H4 (cell line): ENCODE measurements at regions not wholly inside any gene's neighbourhood (a gene's known extent, or its start where the extent isn't known, plus 50 kb on each side); places are given as distances from the start of the nearest gene placed in this dataset.
"Not testable (repeated sequence)": the region's sequence is repeated elsewhere in the genome, so short reads cannot be mapped to it uniquely, and the experiment has no call there.

Source experiments
- DNase-seq: peaks from one replicate; pipeline ENCODE4 v3.0.0-alpha.2; 2015; ENCODE audit warnings: low spot score

DNA sequence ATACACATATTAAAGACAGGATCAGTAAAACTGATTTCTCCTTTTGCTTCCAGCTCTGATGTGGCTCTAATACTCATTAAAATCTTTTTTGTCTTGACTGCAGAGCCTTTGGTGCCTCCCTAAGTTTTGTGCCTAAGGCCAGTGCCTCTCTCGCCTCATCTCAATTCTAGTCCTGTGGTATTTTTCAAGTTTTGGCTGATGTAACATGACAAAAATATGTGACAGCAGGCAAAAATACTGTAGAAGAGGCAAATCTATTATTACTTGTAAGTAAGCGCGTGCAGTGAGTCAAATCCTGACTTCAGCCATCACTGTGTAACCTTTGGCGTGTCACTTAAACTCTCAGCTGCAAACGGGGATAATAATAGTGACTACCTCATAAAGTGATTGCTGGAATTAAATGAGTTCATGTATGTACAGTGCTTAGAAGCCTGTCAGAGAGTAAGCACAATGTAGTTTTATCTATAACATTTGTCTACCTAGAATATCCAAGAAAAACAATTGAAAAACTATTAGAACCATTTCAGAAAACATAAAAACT, 74.0 kb downstream of the MAB21L3 start:
- DNase-seq, result no peak

DNA sequence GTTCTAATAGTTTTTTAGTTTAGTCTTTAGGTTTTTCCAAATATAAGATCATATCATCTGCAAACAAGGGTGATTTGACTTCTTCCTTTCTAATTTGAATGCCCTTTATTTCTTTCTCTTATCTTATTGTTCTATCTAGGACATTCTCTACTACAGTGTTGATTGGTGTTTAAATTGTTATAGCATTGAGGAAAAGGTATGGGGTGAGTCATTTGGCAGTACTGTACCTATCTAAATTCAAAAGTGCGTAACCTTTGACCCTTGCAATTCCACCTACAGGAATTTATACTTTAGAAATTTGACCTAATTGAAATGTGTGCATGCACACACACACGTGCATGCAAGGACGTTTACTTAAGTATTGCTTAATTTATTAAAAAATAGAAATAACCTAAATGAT, 78.3 kb downstream of the MAB21L3 start:
- DNase-seq, result no peak

DNA sequence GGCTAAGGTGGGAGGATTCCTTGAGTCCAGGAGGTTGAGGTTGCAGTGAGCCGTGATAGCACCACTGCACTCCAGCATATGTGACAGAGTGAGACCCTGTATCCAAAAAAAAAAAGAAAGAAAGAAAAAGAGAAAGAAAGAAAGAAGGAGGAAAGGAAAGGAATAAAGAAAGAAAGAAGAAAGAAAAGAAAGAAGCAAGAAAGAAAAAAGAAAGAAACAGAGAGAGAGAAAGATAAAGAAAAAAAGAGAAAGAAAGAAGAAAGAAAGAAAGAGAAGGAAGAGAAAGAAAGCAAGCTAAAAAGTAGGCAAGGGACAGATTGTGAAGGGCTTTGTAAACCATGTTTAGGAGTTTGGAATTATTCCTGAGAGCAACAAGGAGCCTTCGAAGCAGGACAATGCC, 80.1 kb downstream of the MAB21L3 start:
- DNase-seq, result no peak

DNA sequence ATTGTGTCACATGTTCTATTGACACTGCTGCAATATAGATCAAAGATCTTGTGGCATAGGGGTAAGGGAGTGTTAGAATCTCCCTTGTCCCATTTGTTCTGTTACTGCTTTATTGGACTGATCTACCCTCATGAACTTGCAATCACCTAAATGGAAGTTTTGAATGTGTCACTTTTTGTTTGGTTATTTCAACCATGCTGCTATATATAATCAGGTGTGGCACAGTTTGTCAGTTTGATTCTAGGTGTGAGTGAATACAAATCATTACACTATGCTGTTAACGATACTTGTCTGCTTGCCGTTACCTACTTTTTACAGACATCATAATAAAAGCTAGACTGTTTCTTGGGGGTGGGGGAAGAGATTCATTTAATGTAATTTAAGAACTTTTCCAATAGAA, 82.6 kb downstream of the MAB21L3 start:
- no peak for DNase-seq

DNA sequence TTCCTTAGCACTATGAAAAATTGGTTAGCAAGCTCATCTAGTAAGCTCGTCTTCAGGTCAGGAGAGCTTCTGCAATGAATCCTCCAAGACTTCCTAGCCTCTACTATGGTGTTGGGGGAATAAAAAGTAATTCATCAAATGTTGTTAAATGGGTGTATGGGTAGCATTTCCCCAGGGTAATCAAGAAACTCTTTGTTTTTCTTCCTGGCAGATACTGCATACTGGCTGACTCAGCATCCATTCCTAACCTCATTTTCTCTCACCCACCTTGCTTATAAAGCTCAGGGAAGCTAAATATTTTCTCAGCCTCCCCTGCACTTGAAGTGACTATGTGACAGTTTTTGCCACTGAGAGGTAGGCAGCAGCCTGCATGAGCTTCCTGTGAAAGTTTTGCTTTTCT, 83.4 kb downstream of the MAB21L3 start:
- DNase-seq, result no peak

DNA sequence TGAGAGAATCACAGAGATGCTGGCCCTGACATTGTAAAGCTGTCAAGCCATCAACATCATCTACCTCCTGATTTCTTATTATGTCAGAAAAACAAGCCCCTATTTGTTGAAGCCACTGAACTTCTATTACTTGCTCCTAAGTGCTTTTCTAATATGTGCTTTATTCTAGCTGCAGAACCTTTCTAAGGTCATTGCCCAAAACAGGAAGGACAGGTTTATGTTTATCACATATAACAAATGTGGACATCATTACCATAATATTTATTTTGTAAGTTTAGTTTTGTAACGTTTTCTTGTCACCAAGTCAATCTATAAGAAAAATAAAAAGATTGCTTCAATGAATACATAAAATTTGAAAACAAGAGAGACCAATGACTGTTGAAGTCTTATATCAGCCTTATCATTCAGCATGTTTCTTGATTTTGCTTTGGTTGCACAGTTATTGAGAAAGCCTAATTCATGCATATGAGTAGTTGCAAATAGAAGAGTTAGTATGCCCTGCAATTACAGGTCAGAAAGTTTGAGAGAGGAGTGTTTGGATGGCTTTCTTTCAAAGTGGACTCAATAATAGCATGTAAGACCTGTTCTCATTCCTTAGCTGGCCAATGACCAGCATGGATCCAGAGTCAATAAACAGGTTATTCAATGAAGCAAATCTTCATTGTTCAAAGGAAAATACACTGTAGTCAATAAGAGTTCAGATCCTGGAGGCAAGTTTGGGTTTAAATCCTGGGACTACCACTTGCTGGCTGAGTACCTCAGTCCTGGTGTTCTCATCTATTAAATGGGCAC, 84.1 kb downstream of the MAB21L3 start:
- DNase-seq, result no peak

DNA sequence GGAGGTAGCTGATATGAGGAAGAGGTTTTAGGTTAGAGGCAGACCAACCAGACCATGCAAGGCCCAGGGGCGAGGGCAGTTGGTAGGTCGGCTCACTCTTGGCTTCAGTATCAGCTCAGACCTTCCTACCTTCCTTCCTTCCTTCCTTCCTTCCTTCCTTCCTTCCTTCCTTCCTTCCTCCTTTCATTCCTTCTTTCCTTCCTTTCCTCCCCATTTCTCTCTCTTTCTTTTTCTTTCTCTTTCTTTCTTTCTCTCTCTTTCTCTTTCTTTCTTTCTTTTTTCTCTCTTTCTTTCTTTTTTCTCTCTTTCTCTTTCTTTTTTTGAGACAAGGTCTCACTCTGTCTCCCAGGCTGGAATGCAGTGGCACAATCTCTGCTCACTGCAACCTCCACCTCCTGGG, 89.1 kb downstream of the MAB21L3 start:
- DNase-seq, result not testable (repeated sequence)

DNA sequence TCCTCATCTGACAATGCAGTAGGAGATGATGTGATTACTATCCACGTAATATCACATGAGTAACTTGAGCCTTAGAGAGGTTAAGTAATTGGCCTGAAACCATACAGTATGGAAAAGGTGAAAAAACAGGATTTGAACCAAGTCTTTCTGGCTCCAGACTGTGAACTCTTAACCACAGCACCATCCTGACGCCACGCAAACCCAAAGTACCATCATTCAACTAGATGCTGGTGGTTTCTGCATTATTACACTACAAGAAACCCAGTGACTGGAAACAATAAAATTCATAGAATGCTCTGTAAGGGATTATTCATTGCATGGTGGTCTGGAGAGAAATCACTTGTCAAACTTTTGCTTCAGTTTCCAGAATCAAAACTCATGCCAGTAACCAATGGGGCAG, 90.7 kb downstream of the MAB21L3 start:
- no peak for DNase-seq

DNA sequence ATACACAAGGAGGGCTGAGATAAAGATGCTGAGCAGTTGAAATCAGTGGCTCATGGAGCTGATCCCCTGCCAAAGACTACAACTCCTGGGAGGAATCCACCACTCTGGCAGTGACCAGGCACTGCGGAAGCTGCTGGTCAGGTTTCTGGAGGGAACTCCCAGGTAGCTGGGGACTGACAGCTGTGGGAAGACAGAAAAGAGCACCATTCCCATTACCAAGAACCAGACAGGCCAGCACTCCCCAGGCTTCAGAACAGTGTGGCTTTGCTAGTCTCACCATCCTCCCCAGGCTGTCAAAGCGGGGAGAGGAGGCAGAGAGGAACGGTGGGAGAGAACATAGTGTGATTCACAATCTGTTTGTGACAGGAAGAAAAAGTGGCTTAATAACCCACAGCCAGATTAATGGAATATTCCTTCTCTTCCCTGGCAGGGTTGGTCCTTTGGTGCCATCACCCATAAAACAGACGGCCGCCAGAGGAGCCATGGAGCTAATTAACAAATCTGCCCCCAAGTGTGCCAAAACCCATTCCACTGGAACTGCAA, 92.1 kb downstream of the MAB21L3 start:
- no peak for DNase-seq

DNA sequence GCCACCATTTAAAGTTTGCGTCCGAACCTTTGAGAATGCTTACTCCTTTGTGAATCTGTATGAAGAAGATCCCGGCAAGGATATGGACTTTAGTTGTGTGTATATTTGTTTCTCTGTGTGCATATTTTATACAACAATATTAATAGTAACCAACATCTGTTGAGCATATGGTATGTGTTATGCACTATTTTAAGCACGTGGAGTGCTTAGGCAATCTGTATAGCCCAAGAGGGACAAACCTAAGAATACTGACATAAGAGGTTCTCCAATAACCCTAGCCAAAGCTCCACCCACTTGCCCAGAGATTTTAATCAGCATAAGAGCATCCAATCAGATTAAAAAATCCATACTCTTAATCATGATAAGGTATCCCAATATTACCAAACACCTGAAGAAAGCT, 92.7 kb downstream of the MAB21L3 start:
- no peak for DNase-seq

DNA sequence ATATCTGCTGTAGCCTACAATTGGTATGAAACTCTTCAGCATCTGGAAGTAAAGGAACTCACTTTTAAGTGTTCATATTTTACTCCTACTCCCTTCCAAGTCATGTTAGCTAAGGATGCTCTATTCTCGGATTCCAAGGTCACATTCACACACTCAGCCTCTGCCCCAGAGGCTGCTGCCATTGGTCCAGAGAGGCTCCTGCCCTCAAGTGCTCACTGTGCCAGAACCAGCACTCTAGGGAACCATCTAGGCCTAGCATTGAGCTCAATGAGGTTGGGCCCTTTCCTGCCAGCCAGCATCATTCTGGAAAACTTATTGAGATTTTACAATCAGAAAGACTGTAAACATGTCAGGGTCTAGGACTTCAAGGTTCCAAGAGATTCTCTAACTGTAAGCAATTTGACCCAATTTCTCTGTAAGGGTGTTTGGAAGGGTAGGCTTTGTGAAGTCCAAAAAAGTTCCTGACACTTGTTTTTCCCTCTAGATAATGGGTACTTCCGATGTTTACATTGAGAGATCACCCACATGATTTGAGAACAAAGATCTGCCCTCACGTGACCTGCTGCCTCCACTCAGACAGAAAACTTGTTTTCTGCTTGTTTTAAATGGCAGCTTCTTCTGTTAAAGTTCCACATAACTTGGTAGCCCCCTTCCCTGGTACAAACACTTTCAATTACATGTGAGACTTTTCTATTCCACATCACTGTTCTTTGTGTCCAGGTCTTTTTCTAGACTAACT, 94.9 kb downstream of the MAB21L3 start:
- DNase-seq, result no peak

DNA sequence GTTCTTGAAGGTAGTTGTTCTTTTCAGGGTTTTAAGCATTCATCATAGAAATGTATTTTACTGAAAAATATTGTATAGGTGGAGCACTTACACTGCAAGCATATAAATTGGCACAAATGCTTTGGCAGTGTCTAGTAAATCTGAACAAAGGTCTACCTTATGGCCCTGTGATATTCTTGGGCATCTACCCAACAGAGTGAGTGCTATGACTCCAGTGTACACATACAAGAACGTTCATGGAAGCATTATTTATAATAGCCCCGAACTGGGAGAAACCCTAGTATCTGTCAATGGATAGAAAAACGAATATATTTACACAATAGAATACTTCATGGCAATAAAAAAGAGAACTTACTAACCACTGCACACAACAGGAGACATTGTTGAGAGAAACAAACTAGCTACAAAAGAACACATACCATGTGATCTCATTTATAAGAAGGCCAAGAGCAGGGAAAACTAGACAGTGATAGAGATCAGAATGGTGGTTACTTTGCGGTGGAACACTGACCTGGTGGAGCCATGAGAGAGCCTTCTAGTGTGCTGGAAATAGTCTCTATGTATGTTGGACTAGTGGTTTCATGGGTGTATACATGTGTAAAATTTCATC, 96.0 kb downstream of the MAB21L3 start:
- no peak for DNase-seq

DNA sequence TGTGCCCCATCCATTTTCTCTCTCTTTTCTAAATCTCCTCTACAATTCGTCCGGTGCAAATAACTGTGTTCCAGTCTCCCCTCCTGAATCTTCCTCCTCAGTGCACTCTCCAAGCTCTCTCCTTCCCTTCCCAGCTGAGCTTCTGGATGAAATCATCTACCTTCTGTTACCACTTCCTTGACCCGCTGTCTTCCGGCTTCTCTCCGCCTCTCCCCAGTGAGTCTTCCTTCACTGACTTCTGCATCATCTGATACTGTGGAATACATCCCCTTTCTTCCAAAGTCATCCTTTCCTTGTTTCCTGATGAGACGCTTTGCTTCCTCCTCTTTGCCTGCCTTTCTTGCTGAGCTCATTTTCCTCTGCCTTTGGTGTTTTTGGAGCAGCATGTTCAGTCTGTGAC, 96.9 kb downstream of the MAB21L3 start:
- no peak for DNase-seq

DNA sequence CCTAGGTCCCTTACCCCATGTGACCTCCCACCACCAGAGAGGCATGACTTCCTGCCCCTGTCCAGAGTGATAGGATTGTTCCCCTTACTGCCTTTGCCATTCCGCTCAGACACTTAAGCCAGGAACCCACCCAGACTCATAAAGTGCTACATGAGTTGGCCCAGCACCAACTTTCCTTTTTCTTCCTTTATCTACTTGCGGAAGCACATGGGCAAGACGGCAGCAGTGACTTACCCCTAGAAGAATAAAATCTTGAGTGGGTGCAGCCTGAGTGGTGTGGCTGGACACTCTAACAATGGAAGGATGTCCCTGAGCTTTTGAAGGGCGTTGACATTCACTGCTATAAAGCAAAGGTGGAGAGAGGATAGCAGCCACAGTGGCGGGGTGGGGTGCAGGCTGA, 100.1 kb downstream of the MAB21L3 start:
- DNase-seq, result no peak

DNA sequence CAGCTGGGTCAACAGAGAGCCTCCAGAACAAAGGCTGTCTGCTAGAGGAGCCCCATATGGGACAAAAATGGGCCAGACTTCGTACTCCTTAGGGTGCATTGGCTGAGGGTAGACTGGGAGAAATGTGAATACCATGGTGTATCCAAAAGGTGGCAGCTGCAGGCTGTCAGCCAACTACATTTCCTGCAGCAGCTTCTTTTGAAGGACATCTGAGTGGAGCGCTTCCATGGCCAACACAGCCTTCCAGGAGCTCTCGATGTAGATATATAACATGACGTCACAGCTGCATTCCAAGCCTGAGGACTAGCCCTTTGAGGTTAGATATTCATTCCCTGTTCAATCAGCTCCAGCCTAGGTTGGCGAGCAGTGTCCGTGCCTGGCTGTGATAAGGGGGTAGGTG, 107.7 kb downstream of the MAB21L3 start:
- DNase-seq, result no peak

DNA sequence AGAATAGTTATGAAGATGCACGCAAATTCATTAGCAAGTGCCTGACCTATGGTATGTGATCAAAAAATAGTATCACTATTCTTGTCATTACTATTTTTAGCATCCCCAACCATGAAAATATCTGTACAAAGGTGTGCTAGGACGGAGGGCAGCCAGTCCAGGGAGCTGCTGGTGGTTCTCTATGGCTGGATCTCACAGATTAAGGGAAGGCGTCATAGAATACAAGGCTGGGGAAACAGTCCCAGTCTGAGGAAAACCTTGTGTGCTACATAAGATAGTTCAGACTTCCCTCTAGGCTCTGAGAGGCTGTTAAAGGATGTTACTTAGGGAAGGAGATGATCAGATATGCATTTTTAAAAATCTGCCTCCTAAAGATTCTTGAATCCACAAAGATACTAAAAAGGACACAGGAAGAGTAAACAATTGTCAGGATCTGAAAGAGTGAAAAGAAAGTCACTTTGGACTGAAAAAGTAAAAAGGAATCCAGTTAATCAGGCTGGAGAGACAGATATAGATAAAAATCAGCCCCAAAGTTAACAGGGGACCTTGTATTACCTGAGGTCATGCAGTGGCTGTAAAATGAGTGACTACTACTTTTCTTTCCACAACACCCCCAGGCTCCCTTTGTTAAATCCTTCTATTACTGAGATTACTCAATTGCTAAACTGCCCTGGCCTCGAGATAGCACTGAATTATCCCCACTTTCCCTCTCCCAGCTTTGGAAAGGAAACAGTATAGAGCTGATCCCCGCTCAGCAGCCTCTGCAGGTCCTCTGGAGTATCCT, 108.6 kb downstream of the MAB21L3 start:
- no peak for DNase-seq

DNA sequence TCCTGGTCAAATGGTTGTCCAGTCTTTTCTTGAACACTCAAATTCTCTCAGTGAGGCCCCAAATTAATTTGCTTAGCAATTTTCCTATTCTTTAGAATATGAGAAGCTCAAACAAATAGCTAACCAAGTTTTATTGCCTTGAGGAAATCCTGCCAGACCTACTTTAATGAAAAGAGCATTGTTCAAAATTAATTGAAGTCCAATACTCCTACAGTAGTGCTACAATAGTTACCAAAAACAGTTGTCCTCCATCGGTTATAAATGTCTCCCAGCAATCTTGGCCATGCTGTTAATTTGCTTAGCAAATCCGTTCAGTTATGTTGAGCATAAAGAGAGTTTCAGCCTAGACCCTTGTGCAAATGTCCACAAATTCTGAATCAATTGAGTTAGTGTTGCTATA, 112.9 kb downstream of the MAB21L3 start:
- DNase-seq, result no peak

DNA sequence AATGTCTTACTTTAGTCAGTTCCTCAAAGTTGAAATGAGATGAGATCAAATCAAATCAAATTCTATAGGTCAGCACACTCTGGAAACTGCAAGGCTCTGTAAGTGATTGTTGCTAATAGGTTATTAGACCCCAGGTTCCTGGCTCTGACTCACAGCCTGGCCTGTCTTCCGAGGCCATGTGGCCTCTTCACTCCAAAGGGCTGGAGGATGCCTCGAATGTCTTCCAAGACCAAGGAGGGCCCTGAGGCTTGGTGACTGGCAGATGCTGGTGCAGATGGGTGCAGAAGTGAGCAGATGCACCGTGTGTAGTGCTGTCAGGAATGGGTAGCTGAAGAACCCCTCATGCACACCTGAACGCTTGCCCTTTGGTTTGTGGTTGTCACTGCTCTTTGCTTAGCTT, 113.4 kb downstream of the MAB21L3 start:
- no peak for DNase-seq

DNA sequence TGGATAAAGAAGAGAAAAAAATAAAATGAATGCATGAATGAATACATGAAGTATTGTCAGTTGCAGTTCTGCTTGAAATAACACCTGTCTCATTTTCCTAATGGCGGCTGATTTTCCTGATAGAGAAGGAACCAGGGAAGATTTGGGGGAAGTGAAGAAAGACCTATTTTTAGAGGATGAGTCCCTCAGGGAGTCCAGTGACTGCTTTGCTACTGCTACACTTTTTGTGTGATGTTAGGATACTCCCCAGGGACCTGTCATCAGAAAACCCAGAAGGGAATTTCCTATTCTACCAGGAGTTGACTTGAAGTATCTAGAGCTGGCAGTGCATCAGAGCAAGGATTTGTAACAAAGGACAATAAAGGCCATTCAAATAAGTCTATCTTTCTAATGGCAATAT, 114.8 kb downstream of the MAB21L3 start:
- DNase-seq, result no peak

DNA sequence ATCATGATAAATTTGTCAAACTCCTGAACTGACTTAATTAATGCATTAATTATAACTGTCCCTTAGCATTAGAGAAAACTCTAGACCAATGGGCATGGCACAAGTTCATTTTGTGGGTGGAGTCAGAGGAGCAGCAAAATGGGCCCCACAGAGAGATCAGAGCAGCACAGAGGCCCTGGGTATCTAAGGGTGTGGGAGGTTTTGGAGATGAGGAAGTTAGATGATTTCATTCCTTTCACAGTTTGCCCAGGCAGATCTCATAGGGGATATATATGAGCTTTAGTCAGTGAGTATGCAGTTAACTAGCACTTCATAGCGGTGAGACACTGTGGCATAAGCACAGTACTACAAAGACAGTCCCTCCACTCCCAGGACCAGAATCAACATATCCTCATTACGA, 117.3 kb downstream of the MAB21L3 start:
- DNase-seq, result no peak

DNA sequence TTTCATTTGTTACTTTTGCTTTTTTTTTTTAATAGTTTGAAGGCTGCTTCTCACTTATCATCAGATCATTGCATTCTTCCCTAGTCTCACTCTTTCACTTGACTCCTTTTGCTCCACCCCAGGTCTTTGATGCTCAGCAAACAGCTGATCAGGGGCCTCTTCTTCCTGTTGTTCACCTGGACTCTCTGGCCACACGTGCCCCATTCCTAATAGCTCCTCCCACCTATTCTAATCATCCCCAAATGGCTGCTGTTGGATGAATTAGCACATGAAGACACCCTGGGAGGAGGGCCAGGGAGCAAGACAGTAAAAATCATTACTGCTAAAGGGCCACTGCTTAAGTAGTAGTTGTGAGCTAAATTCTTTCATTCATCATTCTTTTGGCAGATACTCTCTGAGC, 119.5 kb downstream of the MAB21L3 start:
- DNase-seq, result no peak

DNA sequence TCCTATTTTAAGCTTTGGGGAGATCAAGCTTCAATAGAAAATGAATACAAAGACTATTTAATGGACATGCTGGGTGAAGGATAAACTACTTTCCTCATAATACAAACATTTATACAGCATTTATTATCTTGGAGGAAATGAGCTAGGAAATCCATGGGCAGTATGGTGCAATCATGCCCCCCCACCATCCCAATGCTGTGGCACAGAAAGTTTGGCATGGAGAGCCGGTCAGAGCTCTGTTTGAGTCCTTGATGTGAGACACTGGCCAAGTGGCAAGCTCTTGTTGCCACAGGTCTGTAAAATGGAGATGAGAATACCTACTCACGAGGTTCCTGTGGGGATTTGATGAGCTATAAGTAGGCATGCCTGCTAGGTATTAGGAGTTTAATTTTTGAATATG, 120.6 kb downstream of the MAB21L3 start:
- DNase-seq, result no peak
